Neural crest cell (in vitro differentiated cells): ENCODE measurements at regions not wholly inside any gene's neighbourhood (a gene's known extent, or its start where the extent isn't known, plus 50 kb on each side); places are given as distances from the start of the nearest gene placed in this dataset.

Experiments used
- DNase-seq: peaks from one replicate; pipeline ENCODE4 v3.0.0; 2021; ENCODE audit warnings: low read depth, mixed read lengths, low spot score
- H3K27ac Mint-ChIP-seq: one replicate; pipeline ENCODE4 v1.8.0; 2021; ENCODE audit warnings: mild to moderate bottlenecking, mixed read lengths; ENCODE audit not compliant: unreplicated experiment
- H3K27me3 Mint-ChIP-seq: 2 replicates; pipeline ENCODE4 v1.8.0; 2021; ENCODE audit warnings: low read depth, mild to moderate bottlenecking, mixed read lengths
- H3K36me3 Mint-ChIP-seq: 2 replicates; pipeline ENCODE4 v1.8.0; 2021; ENCODE audit warnings: low read depth, mild to moderate bottlenecking, mixed read lengths
- H3K4me1 Mint-ChIP-seq: 2 replicates; pipeline ENCODE4 v1.8.0; 2021; ENCODE audit warnings: mixed read lengths
- H3K4me3 Mint-ChIP-seq: one replicate; pipeline ENCODE4 v1.8.0; 2021; ENCODE audit warnings: mild to moderate bottlenecking, mixed read lengths
- H3K9me3 Mint-ChIP-seq: 2 replicates; pipeline ENCODE4 v1.8.0; 2021; ENCODE audit warnings: mixed read lengths
- TF ChIP-seq, protein P1 (sequence below): fragments of 200-600 bp; sonication (generic); conservative IDR thresholded peaks from 2 replicates; pipeline ENCODE4 v1.5.0; 2021; ENCODE audit warnings: antibody characterized with exemption, mild to moderate bottlenecking

GRCh38 chr7:136074843-136075242 is 97.7 kb upstream of the MTPN start:
- H3K27ac Mint-ChIP-seq: no peak overlapping the region
- TF ChIP-seq, protein P1, sequence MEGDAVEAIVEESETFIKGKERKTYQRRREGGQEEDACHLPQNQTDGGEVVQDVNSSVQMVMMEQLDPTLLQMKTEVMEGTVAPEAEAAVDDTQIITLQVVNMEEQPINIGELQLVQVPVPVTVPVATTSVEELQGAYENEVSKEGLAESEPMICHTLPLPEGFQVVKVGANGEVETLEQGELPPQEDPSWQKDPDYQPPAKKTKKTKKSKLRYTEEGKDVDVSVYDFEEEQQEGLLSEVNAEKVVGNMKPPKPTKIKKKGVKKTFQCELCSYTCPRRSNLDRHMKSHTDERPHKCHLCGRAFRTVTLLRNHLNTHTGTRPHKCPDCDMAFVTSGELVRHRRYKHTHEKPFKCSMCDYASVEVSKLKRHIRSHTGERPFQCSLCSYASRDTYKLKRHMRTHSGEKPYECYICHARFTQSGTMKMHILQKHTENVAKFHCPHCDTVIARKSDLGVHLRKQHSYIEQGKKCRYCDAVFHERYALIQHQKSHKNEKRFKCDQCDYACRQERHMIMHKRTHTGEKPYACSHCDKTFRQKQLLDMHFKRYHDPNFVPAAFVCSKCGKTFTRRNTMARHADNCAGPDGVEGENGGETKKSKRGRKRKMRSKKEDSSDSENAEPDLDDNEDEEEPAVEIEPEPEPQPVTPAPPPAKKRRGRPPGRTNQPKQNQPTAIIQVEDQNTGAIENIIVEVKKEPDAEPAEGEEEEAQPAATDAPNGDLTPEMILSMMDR: no peak
- no peaks in the 10 kb centered on the region for H3K36me3 Mint-ChIP-seq
- H3K9me3 Mint-ChIP-seq: no peaks in the 10 kb centered on the region
- H3K4me1 Mint-ChIP-seq: peaks cover 4% of the 10 kb centered on the region
- H3K27me3 Mint-ChIP-seq: no peaks in the 10 kb centered on the region
- H3K4me3 Mint-ChIP-seq: no peak overlapping the region
- DNase-seq: no peak

DNA sequence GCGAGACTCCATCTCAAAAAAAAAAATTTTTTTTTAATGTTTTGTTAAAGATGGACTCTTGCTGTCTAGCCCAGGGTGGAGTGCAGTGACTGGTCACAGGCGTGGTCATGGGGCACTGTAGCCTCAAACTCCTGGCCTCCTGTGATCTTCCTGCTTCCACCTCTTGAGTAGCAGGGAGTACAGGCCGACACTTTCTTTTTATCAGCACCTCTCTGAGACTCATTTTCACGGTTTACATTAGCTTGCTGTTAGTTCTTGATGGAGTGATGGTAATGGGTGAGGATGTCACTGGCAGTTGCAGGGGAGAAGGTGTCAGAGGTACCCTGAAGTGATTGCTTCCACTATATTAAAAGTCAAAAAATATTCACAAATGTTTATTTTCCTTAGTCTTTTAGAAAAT is 95.3 kb upstream of the MTPN start:
- Mint-ChIP-seq H3K36me3 (no peaks in the 10 kb centered on the region), H3K27me3 (no peaks in the 10 kb centered on the region), H3K4me3 (no peak overlapping the region), H3K4me1 (peaks cover 4% of the 10 kb centered on the region), H3K9me3 (no peaks in the 10 kb centered on the region), H3K27ac (no peak overlapping the region)
- DNase-seq: no peak
- TF ChIP-seq, protein P1: no peak

DNA sequence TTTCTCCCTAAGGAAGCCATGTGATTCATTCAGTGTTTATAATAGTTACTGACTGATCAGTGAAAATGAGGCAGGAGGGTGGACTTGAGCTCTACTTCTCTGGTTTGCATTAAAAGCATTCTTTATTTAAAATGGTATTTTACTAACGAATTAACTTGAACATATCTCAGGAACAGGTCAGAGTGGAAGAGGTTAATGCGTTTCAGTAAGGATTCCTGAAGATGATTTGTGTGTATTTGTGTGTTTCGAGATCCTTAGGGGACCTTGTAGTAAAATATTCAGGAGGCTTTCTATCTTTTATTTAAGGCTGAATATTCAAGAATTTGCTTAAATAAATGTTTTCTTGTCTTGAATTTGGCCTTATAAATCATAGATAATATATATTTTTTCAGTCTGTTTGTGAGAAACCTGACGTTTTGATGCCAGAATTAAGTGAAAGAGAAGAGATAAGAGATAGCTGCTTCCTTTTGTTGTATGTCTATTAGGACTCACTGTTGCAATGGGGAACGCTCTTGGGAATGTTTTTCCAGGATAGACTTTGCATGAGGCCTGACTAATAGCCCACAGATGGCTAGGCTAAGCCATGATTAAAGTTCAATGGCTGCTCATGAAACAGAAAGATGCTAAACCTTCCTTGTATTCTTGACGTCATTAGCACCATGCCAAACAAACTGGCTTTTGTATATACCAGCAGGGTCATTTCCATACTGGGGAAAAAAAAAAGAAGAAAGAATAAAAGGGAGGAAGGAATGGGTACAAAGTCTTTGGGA is 93.8 kb upstream of the MTPN start:
- DNase-seq: no peak
- H3K9me3 Mint-ChIP-seq: peaks cover 3% of the 10 kb centered on the region
- TF ChIP-seq, protein P1: no peak
- no peaks in the 10 kb centered on the region for H3K36me3 Mint-ChIP-seq
- no peak overlapping the region for H3K27ac Mint-ChIP-seq
- H3K4me3 Mint-ChIP-seq: no peak overlapping the region
- H3K27me3 Mint-ChIP-seq: no peaks in the 10 kb centered on the region
- peaks cover 4% of the 10 kb centered on the region for H3K4me1 Mint-ChIP-seq

DNA sequence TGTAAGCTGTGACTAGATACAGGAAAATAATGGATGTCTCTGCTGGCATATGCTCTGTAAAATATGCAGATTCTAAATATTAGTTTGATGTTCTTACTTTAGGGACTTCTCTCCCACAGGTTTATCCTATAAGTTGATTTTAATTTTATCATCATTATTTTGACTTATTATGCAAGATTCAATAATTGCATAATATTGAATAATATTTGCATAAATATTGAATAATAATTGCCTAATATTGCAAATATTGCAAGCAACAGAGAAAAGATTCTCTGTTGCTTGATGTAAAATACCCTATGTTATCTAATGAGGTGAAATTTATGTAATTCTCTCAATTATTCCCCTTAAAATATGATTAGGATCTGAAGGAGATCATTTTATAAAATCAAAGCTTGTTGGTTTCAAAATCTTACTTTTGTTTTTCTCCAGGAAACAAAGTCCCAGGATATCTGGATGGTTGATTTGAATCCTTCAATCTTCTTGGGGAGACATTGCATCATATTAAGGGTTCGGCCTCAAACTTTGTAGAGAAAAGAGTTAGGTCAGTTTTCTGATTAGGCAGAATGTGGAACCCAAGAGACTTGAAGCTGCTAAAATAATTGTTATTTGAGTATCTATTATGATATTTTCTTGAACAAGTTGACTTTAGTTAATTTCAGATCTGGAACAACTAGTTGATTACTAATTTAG is 92.8 kb upstream of the MTPN start:
- Mint-ChIP-seq H3K4me1 (peaks cover 3% of the 10 kb centered on the region), H3K27ac (no peak overlapping the region), H3K4me3 (no peak overlapping the region), H3K27me3 (no peaks in the 10 kb centered on the region), H3K36me3 (no peaks in the 10 kb centered on the region), H3K9me3 (peaks cover 3% of the 10 kb centered on the region)
- TF ChIP-seq, protein P1: no peak
- no peak for DNase-seq

- Mint-ChIP-seq H3K4me1 (no peaks in the 10 kb centered on the region), H3K9me3 (peaks cover 3% of the 10 kb centered on the region), H3K27me3 (peaks cover 4% of the 10 kb centered on the region), H3K27ac (no peak overlapping the region), H3K36me3 (no peaks in the 10 kb centered on the region), H3K4me3 (no peak overlapping the region)
- DNase-seq: no peak
- TF ChIP-seq, protein P1: no peak
Measured at GRCh38 chr7:136067277-136067676, 90.1 kb upstream of the MTPN start.
